ENCODE measurements at regions not wholly inside any gene's neighbourhood (a gene's known extent, or its start where the extent isn't known, plus 50 kb on each side); places are given as distances from the start of the nearest gene placed in this dataset.
"Not testable (repeated sequence)": the region's sequence is repeated elsewhere in the genome, so short reads cannot be mapped to it uniquely, and the experiment has no call there.

DNA sequence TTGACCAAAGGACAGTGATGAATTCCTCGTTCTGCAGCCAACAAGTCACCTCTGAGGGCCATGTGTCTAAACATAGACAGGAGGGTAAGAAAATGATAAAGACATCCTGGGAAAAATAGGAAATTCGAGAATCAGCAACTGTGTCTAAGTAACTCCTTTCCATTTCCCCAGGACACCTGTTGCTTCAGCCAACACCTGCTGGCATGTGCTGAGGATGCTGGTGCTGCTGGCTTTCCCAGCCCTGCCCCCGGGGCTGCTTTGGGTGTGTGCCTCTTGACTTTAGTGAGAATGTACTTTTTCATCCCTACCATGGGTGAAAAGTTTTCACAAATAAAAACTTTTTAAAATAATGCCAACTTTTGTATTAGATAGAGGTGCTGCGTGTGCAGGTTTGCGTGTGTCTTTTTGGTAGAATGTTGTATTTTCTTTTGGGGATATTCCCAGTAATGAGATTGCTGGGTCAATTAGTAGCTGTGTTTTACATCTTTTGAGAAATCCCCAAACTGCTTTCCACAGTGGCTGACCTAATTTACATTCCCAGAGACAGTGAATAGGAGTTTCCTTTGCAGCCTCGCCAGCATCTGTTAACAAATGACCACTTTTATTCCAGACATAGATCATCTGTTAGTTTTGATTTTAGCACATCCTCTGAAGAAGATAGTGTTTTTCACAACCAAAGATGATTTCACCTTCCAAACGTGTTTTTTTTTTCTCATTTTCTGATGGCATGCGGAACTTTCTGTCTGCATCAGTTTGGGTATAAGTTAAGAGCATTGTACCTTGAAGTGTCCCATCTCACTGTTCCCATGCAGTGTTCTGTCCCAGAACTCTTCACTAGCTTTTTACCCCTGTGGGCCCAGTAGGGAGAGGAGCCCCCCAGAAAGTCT, 104.2 kb upstream of the ACBD5 start:
- no peak for DNase-seq (ENCODE audit: low spot score)

DNA sequence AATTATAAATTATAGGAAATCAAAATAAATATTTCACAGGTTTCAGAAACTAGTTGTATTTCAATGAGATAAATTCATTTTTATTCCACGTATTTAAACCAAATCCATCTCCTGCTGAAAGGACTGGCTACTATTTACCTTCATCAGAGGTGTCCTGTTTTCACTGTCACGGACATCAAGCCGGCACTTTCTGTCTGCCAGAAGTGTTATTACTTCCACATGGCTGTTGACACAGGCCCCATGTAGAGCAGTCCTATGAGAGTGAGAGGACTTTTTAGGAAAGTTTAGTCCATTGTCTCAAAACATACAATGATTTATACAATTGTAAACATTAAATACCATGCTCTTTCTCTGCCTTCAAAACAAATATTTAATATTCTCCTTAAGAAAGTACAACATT, 100.4 kb upstream of the ACBD5 start:
- no peak for DNase-seq (ENCODE audit: low spot score)

DNA sequence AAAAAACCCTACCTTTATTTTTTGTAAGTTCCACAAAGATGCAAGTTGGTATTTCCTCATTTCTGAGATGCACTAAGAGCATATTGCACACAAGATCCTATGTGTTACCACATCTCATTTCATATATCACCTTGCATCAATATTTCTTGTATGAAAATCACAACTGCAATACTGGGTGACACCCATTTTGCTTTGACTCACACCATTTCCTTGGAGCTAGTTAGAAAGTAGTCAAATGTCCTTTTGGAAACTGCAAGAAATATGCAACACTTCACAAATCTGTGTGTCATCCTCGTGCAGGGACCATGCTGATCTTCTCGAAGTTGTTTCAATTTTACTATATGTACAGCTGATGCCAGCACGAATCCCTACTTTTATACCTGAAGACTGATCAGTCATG, 94.6 kb upstream of the ACBD5 start:
- not testable (repeated sequence) for DNase-seq (ENCODE audit: low spot score)

DNA sequence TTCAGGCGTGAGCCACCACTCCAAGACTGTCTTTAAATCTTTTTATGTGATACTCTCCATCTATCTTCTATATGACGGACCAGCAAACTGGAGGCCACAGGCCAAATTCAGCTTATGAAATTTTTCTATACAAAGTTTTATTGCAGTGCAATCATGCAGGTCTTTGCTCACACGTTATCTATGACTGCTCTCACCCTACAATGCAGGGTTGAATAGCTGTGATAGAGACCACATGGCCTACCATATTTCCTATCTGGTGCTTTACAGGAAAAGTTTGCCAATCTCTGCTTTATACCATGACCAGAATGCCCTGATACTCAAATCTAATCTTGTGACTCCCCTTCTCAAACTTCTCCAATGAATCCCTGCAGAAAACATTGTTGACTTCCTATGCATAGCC, 89.5 kb upstream of the ACBD5 start:
- no peak for DNase-seq (ENCODE audit: low spot score)

DNA sequence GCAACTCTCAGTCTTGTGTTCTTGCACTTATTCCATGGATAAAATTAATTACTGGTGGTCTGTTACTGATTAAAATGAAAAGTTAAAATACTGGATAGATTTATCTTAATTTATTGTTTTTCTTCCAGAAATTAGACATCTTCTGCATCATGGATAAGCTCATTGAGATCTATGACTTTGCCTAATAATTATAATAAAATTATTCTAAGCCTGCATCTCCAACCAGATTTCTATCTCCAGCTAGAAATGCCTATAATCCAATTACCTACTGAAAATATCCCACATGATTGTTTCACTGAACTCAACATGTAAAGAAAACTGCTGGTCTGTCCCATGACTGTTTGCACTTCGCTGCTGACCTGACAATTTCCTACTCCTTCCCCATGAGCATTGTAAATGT, 88.3 kb upstream of the ACBD5 start:
- DNase-seq (ENCODE audit: low spot score) = no peak

DNA sequence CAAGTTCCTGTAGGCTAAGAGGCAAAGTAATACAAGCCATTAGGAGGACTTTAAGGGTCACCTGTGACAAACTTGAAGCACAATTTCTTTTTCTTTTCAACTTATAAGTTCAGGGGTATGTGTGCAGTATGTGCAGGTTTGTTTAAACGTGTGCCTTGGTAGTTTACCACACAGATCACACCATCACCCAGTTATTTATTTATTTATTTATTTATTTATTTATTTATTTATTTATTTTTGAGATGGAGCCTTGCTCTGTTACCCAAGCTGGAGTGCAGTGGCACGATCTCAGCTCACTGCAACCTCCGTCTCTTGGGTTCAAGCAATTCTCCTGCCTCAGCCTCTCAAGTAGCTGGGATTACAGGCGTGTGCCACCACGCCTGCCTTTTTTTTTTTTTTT, 86.2 kb upstream of the ACBD5 start:
- not testable (repeated sequence) for DNase-seq (ENCODE audit: low spot score)

DNA sequence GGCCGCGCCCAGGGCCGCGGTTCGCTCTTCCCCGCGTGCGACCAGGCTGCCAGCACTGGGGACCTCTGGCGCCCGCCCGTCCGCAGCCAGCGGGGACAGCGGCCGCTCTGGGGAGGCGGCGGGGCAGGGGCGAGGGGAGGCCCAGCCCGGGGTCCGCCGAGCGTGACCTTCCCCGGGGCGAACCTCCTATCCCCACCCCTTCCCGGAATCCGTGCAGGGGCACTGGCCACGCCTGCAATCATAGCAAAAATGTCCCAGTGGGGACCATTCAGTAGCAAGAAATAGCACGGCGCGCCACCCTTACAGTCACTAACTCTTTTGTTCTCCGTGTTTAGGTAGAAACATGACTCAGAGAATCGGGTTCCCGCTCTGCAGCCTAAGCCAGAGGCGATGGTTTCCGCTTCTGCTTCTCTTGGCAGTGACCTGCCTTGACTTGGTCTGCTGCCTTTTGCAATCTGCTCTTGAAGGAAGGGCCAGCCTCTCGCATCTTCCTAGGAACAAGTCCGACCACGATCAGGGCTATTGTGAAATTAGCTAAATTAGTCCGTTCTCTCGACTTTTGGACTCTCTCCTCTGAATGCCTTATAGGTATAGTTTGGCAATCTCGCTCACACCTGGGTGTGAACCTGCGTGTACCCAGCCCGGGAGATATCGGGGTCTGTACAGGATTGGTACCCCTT, 79.3 kb upstream of the ACBD5 start:
- peak; percentile 35 for DNase-seq (ENCODE audit: low spot score)

DNA sequence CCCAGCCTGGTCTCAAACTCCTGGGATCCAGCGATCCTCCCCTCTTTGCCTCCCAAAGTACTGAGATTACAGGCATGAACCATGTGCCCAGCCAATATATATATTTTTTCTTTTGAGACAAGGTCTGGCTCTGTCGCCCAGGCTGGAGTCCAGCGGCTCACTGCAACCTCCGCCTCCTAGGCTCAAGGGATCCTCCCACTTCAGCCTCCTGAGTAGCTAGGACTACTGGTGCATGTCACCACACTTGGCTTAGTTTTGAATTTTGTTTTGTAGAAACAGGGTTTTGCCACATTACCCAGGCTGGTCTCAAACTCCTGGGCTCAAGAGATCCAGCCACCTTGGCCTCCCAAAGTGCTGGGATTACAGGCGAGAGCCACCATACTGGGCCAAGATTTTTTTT, 78.5 kb upstream of the ACBD5 start:
- DNase-seq (ENCODE audit: low spot score) = not testable (repeated sequence)

DNA sequence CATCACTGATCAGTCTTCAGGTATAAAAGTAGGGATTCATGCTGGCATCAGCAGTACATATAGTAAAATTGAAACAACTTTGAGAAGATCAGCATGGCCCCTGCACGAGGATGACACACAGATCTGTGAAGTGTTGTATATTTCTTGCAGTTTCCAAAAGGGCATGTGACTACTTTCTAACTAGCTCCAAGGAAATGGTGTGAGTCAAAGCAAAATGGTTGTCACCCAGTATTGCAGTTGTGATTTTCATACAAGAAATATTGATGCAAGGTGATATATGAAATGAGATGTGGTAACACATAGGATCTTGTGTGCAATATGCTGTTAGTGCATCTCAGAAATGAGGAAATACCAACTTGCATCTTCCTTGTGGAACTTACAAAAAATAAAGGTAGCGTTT, 74.5 kb upstream of the ACBD5 start:
- not testable (repeated sequence) for DNase-seq (ENCODE audit: low spot score)

DNA sequence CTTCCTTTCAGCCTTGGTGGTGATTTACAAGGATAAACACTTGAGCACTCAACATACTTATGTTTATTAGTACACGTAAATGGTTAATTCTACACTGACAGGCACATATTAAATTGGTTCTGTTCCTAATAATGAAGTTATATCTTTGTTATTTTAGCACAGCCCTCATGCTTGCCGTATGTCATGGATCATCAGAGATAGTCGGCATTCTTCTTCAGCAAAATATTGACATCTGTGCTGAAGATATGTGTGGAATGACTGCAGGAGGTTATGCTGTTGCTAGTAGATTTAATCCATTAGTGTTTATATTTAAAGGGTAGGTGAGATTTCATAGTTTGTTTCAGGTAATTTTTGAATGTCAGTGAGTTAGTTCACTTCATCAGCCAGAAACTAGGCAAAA, 73.0 kb upstream of the ACBD5 start:
- not testable (repeated sequence) for DNase-seq (ENCODE audit: low spot score)

DNA sequence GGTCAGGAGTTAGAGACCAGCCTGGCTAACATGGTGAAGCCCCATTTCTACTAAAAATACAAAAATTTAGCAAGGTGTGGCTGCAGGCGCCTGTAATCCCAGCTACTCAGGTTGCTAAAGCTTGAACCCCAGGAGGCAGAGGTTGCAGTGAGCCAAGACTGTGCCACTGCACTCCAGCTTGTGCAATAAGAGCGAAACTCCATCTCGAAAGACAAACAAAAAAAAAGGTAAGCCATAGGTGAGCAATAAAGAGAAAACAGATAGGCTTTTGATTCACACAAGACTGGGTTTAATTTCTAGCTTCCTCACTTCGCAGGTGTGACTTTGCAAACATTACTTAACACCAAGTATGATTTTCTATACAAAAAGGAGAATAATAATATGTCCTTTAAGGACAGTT, 72.3 kb upstream of the ACBD5 start:
- DNase-seq (ENCODE audit: low spot score) = no peak

DNA sequence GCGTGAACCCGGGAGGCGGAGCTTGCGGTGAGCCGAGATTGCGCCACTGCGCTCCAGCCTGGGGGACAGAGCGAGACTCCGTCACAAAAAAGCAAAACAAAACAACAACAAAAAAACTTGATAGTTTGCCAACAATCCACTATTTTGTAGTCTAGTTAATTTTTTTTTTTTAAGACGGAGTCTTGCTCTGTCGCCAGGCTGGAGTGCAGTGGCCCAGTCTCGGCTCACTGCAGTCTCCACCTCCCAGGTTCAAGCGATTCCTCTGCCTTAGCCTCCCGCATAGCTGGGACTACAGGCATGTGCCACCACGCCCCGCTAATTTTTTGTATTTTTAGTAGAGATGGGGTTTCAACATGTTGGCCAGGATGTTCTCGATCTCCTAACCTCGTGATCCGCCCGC, 71.2 kb upstream of the ACBD5 start:
- not testable (repeated sequence) for DNase-seq (ENCODE audit: low spot score)

DNA sequence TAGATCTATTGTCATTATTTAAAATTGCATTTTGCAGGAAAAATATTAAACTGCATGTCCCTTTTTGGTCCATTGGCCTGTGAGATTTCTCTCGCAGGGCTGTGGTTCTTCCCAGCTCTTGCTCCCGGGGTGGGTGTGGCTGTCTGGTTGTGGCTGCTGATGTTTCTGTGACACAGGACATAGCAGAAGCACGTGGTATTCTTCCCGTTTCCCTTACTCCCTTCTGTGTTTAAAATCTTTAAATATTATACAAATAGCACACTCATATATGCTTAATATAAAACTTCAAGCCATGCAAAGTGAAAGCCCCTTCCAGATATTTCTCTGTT, 57.9 kb upstream of the ACBD5 start:
- not testable (repeated sequence) for DNase-seq (ENCODE audit: low spot score)

DNA sequence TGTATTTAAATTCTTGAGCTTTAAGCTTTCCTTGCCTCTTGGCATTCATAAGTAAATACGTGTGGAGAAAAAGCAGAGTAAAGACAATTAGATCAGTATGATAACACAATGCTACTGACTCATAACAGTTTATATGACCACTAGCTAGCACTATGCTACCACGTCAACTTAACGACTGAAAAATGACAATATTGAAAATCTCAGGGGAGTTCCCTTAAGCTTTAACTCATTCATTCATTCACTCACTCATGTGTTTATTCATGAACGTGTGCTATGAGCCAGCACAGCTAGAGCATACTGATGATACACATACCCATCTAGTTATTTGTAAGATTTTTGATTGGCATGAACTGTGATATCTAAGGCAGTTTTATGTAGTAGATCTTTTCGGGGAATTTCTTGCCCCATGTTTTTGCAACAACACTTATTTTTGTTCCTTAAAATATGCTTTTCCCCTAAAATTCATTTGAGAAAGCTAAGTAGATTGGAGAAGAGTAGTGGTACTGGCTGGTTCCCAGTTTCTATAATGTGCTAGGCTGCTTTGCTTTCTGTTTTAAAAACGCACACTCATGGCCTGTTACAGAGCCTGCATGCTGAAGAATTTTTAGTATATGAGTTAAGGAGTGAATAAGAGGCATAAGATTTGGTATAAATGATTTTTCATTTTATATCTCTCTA, 57.4 kb upstream of the ACBD5 start:
- no peak for DNase-seq (ENCODE audit: low spot score)

DNA sequence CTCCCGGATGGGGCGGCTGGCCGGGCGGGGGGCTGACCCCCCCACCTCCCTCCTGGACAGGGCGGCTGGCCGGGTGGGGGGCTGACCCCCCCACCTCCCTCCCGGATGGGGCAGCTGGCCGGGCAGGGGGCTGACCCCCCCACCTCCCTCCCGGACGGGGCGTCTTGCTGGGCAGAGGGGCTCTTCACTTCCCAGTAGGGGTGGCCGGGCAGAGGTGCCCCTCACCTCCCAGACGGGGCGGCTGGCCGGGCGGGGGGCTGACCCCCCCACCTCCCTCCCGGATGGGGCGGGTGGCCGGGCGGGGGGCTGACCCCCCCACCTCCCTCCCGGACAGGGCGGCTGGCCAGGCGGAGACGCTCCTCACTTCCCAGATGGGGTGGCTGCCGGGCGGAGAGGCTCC, 55.7 kb upstream of the ACBD5 start:
- not testable (repeated sequence) for DNase-seq (ENCODE audit: low spot score)

DNA sequence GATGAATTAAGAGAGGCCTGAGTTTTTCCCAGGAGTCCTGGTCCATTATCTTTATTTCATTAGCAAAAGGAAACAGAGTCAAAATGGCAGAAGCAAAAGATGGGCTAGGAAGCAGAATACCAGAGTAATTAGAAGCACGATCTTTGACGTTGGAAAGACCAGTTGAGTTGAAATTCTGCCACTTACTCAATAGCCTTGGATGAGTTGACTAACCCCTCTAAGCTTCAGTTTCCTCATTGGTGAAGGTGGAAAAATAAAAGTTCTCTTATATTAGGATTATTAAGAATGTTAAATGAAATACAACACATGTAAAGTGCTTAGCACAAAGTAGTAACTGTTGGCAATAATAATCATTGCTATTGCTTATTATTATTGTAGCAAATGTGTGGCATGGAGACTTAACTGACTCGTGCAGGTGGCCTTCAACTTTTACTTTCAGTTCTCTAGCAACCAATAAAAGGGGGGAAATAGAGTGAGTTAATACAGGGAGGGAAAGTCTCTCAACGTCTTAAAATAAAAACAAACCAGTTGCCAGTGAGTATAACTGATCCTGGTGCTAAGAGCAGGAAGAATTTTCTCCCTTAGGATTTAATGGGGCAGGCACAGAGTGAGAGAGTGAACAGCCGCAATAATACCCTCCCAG, 50.8 kb upstream of the ACBD5 start:
- DNase-seq (ENCODE audit: low spot score) = not testable (repeated sequence)

Measured in AG20443 (cell line).